GM19043 (cell line): ENCODE measurements at regions not wholly inside any gene's neighbourhood (a gene's known extent, or its start where the extent isn't known, plus 50 kb on each side); places are given as distances from the start of the nearest gene placed in this dataset.

Experiments used
- ATAC-seq: cut with Tn5 transposase; IDR thresholded peaks from one replicate; pipeline ENCODE4 v1.9.1; 2021; ENCODE audit warnings: low read depth; ENCODE audit not compliant: unreplicated experiment

DNA sequence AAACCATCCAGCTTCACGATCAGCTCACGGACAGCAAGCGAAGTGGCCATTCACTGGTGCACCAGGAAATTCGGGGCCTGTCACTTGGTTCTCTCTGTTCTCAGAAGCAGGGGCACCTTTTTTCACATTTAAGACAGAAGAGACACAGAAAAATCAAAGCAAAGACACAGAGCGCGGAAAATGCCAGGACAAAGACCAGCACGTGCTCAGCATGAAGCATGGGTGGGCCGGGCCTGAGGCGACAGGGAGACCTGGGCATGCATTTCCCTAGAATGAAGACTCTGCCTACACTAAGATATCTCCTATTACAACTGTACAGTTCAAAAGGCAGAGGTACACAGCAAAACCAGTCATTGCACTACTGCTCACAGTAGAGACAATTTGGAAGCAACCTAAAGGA lies 117.4 kb upstream of the ID2 start:
- ATAC-seq: no peak

DNA sequence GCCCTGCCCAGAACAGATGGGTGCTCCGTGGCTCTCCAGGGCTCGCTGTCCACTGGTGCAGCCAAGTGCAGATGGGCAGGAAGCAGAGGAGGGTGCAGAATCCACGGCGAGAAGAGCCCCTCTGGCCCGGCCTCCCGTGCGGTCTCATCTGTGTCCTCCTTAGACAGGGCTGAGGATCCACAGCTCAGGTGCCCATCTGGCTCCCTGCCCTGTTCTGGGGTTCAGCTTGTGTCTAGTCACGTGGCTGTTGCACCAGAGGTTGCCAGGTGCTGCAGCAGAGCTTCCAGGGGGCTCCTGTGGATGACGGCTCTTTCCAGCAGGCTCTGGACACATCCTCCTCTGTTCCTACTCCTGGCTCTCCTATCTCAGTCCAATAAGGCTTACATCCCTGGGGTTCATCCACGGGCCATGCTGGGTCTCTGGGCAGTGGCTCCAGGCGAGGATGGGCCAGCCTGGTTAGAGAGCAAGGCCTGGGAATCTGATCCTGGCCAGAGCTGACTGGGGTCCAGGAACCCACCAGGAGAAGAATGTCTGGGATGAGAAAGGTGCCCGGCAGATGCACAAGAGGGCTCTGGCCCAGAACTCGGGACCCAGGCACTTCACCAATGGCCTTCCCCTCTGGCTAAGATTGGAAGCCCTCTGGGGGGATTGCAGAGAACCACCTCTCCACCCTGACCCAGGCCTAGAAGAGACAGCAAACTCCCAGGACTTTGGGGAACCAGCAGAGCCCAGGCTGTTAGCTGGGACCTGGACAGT lies 116.3 kb upstream of the ID2 start:
- no peak for ATAC-seq

DNA sequence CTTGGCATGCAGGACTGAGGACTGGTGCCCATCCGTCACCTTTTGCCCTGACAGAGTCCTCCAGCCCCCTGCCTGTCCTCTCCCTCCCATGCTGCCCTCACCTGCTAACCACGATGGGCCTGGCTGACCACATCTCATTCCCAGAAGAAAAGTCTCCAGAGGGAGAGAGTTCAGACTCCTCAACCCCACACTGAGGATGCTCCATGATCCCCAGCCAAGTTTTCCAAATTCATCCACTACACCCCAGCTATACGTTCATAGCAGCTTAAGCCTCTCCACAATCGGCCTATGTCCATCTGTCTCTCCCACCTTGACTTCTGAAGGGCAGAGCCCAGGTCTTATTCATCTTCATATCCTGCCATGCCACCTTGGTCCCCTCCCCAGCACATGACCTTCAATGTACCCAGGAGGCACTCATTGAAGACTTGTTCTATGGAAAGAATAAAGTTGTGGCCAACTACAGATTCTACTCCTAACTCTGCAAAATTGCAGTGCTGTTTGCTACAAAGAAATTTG lies 115.6 kb upstream of the ID2 start:
- no peak for ATAC-seq

DNA sequence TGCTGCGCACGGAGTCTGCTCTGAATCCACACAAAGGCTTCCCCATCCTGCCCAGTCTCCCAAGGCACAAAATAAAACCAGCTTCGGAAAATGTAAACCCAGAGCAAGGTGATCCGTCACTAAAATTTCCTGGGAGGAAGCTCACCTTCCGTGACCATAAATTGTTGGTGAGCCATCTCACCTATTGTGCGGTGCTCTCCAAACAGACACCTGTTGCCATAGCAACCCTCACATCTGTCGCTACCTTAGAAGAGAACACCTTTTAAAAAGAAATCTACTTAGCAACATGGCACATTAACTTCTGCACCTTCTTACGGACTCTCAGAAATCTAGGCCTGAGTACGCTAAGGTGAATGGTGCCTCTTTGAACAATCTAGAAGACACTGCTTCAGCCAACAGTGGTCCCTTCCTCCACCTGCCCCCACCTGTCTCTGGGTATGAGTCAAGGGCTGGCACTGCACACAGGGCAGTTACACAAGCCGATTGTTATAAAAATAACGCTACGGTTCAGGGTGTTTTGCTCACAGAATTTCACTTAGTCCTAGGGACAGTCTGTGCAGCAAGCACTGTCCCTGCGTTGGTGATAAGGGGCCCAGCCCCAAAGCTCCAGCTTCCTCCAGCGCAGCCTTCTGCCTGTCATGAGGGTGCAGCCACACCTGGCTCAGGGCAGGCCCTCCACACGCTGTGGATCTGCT lies 114.9 kb upstream of the ID2 start:
- no peak for ATAC-seq

DNA sequence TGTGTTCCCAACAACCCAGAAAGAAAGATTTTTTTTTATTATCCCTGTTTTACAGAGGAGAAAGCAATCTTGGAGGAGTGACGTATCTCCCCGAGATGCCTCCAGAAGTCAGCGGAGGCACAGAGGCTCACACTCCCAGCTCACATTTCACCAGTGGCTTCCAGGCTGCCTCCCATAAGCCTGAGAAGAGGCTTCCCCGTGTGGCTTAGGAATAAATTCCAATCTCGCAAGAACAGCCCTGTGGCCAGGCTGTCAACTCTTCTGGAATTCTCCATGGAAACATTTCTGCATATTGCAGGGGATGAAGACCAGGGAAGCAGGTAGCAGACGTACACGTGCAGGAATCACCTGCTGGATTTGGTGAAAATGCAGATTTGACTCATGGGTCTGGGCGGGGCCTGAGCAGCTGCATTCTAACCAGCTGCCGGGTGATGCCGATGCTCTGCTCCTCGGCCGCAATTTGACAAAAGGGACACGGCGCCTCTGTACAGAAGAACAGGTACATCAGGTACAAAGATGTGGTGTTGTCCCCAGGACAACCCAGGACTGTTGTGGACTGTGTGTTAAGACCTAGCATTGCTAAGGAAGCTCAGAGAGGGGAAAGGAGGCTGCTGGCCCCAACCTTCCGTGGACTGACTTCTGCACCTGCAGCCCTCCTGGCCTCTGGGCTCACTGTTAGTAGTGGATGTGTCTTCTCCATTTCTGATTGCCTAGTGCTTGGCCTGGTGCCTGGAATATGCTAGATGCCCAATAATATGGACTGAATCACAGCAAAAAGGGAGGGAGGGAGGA lies 114.2 kb upstream of the ID2 start:
- no peak for ATAC-seq

DNA sequence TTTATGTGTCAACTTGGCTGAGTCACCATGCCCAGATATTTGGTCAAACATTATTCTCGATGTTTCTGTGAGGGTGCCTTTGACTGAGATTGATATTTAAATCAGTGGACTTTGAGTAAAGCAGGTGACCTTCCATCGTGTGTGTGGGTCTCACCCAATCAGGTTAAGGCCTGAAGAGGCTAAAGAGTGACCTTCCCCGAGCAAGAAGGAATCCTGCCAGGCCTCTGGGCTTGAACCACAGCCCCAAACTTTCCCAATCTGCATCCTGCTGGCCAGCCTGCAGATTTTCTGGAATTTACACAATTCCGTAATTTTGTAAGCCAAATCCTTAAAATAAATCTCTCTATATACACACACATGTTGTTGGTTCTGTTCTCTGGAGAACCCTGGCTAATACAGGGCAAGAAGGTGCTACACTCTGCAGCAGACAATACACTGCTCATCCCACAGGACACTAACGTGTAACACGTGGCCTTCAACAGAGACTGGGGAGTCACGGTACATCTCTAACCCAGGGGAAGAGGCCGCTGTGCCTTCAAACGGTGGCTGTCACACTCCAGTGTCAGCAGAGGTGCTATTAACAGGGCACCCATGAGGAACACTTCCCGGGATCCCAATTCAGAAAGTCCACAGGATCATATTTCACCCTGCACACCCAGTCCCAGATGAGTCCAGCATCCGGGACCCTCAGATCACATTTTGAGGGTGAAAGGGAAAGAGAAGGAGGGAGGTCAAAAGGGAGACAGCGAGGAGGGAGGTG lies 113.1 kb upstream of the ID2 start:
- ATAC-seq: no peak

DNA sequence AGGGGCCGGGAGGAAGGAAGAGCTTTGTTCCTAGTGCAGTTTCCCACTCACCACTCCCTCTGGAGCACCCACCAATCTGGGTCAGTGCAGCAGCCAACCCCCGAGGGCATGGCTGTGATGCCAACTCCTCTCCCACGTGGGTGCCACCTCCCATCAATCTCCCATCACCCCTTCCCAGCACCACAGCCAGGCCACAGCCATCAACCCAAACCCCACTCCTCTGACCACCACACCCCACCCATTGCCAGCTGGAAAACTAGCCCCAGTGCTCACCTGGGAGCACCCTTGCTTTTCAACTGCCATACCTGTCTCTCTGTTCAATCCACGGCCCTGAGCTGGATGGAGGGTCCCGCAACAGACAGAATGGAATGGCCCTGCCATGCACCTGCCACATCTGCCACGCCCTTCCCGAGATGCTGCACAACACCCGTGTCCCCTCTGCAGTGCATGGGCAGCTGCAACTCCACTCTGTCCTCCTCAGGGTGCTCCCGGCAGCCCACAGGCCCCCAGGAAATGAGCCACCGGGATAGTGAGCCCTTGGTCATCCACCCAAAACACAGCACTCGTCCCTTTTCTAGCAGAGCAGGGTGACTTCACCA lies 112.4 kb upstream of the ID2 start:
- ATAC-seq: no peak

DNA sequence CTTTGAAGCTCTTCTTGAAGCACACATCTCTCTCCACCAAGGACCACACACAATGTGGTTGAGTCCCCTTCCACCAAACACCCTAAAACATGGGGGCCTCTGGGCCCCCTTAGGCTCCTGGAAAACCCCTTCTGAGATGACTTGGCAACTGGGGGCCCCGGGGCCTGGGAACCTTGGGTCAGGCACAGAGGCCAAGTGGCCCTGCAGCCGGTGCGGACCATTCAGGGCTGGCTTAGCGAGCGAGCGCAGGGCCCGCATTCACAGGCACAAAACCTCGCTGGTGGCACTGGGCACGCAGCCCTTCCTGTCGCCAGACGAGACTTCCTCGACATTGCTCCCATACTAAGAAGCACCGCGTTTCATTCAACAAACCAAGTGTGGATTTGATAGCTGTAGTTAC lies 111.2 kb upstream of the ID2 start:
- ATAC-seq: no peak

DNA sequence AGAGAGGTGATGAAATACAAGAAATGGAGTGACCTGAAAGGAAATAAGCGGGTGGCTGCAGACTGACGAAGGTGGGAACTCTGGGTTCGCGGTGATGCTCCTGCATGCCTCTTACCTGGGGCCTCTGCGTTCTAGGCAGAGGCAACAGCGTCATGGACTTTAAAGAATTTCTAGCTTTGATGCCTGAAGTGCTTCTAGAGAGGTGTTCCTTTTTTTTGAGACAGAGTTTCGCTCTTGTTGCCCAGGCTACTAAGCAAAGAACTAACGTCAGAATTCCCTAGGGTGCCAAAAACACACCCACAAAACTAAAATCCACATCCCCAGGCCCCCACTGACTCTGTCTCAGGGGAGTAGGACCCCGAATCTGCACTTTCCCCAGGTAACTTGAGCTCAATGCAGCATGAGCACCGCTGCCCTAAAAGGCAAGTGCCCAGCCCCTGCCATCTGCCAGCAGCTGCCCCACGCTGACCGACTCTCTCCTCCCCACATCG lies 110.5 kb upstream of the ID2 start:
- ATAC-seq: no peak

DNA sequence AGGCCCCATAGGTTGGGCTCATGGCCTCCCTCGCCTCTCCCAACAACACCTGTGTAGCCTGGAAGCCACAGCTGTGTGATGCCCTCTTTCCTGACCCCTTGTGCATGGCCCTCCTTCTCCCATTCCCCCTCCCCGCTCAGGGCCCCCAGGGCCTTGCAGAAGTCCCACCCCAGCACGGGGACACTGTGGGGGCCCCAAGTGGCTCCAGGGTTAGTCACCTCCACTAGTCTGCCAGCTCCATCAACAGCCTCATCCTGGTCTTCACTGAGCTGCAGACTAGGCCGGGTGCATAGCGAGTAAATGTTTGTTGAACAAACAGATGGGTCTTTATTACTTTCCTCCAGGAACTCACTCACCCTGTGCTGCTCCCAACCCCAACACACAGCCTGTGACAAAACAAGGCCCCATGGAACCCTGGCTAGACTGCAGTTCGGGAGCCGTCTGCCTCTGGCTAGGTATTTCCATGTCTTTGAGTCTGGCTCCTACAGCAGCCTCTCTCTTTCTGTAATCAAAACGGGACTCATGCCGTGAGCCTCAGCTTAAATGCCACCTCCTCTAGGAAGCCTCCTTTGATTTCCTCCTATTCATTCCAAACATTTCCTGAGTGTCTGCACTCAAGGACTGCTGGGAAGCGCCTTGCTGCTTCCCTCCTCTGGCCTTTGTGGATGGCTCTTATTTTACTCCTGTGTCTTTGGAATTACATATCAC lies 109.9 kb upstream of the ID2 start:
- no peak for ATAC-seq

DNA sequence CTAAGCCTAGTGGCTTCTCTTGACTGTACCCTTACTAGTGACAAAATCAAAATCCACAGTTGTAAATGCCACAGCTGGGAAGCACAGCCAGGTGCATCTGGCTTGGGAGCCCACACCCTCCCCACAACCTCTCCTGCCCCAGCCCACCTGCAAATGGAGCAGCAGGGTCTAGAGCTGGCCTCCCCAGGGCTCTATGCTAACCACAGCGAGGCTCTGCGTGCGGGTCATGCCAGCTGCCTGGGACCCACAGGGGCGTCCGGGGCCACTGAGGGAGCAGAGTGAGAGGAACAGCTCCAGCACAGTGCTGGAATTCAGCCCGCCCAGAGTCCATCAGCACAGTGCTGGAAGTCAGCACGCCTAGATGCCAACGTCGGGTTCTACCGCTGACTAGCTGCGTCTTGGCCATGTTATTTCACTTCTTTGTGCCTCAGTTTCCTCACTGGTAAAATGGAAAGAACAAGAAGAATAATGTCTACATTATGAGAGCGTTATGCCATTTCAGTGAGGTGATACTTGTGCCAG lies 109.1 kb upstream of the ID2 start:
- no peak for ATAC-seq

DNA sequence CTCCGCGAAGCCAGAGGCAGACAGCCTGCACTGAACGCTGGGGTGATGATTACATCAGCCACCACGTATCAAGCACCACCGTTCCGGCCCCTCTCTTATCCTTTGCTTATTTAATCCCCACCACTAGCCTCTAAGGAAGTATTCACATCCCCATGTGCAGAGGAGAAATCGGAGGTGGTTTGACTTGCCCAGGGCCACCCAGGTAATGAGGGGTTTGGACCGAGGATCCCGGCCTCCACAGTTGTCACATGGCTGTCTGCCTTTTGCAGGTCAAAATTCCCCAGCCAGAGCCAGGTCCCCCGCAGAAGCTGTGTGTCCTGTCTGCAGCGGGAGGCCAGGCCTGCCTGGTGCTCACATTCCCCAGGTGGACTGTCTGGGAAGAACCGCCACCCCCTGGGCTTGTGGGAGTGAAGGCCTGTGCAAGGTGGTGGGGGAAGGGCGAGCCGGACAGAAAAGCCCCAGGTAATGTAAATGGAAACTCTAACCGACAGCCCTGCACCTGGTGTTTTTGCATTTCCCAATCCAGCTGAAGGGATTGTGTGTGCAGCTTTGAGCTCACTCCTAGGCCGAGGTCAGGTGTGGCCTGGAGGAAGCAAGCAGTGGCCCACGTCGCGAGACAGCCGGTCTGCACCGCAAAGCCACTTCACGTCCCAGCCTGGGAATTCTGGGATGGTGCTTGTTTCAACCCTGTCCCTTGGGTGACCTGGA lies 108.5 kb upstream of the ID2 start:
- ATAC-seq: no peak

DNA sequence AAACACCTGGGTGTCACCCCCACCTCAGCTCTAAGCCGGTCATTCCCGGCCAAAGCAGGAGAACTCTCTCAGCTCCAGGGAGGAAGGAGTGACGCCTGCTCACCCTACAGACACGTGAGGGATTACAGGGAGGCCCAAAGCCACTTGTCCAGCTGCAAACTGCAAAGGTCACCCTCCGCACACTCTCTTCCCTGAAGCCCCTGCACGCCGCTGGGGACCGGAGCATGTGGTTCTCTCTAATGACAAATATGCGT lies 108.0 kb upstream of the ID2 start:
- ATAC-seq: no peak

DNA sequence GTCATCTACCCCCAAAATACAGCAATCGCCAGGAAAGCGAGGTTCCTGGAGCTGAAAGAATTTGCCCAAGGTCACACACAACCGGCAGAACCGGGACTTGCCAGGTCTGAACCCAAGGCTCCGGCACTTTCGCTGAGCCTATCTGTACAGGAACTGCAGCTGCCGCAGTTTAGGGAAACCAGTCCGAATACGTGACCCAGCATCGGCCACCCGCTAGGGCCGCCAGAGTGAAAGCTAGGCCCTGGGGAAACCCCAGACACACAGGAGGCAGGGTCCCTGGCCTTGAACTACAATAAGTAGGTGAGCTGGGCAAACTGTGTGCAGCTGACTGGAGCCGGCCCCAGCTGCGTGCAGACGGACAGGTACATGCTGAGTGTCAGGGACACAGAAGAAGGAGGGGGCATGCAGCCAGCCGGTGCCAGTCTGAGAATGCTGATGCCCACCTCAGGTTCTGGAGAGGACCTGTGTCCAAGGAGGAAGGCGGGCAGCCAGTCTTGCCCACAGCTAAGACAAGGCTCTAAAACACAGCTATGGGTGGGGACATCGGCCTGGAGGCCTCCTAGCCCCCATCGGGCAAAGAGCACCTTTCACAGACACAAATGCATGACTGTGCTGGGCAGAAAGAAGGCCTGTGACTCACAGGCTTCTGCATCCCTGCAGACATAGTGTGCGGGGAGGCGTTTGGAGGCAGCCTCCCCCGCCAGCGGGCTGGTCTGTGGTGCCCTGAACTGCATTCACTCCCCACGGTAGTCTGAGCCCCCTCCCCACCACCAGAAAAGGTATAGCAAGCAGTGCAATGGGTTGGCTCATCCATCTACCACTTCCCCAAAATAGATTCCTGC lies 107.4 kb upstream of the ID2 start:
- peak; percentile 76 for ATAC-seq

DNA sequence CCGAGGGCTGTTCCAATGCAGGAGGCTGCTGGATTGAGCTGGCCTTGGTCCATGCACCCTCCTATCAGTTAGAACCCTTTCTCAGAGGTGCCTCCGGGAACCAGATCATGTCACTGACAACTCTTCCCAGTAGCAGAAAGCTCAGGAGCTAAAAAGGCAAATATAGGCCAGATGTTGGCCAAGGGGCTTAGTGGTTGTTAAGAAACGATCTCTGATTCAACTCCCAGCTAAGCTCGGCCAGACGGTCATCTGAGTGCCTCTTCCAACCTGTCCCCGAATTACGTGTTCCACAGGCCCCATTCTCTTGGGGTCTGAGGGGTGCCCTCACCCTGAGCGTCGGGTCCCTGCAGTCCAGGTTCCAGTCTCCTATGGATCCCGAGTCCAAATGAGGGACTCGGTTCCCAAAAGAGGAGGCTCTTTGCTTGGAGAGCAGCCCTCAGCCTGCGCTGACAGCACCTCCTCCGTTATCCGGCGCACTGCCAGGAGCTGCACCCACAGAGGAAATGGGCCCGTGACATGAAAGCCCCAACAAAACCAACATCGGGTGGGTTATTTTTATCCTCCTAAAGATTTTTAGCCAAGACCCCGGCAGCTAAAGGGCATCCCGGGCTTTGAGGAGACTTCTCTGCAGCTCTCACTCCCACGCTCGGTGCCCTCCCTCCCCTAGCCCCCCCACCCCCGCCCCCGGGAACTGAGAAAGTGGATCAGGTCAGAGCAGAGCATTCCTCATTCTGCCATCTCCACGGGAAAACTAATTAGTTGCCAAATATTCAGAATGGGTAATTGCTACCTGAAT lies 106.6 kb upstream of the ID2 start:
- no peak for ATAC-seq

DNA sequence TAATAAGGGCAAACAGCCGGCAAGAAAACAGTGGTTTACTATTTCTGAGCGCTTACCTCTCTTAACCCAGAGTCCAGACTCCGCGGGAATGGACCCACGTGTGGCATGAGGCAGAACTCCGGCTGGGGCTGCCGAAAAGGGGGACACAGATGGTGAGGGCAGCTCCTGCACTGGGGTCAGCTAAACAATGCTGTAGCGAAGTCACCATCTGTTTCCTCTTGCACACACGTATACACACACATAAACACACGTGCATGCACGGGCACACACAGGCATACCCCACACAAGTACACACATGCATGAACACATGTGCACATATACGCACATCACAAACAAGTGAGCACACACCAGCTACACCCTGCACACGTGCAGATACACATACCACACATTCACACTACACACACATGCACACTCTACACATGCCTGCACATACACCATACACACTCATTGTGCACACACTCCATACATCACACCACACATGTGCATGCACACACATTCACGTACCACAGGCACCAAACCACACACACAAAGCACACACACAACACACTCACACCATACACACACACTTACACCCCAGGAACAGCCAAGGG lies 105.9 kb upstream of the ID2 start:
- no peak for ATAC-seq
